Mucosa of stomach (tissue), 1 donor: ENCODE measurements at regions not wholly inside any gene's neighbourhood (a gene's known extent, or its start where the extent isn't known, plus 50 kb on each side); places are given as distances from the start of the nearest gene placed in this dataset.

ENCODE experiments used
- H3K27me3 ChIP-seq: one replicate; pipeline ENCODE4 v1.7.0; 2013; ENCODE audit warnings: mild to moderate bottlenecking, low read length; ENCODE audit not compliant: control insufficient read depth, insufficient read depth
- H3K36me3 ChIP-seq: one replicate; pipeline ENCODE4 v1.7.0; 2013; ENCODE audit warnings: low read length; ENCODE audit not compliant: control insufficient read depth, insufficient read depth
- H3K4me1 ChIP-seq: one replicate; pipeline ENCODE4 v1.7.0; 2013; ENCODE audit warnings: mild to moderate bottlenecking, low read length; ENCODE audit not compliant: control insufficient read depth, insufficient read depth
- H3K4me3 ChIP-seq: one replicate; pipeline ENCODE4 v1.7.0; 2013; ENCODE audit warnings: low read length
- H3K9ac ChIP-seq: one replicate; pipeline ENCODE4 v1.7.0; 2013; ENCODE audit warnings: mild to moderate bottlenecking, low read length, moderate library complexity
- H3K9me3 ChIP-seq: one replicate; pipeline ENCODE4 v1.7.0; 2013; ENCODE audit warnings: mild to moderate bottlenecking, low read length, moderate library complexity; ENCODE audit not compliant: control insufficient read depth
- donor health status: Pancreatic carcinoma.

GRCh38 chr4:3858765-3859388 lies 92.7 kb downstream of the ADRA2C start:
- Histone ChIP-seq H3K9ac (no peak overlapping the region), H3K4me3 (no peak overlapping the region), H3K27me3 (peaks cover 14% of the 10 kb centered on the region), H3K36me3 (no peaks in the 10 kb centered on the region), H3K4me1 (no peaks in the 10 kb centered on the region), H3K9me3 (no peaks in the 10 kb centered on the region)

GRCh38 chr4:3859571-3859970 lies 93.4 kb downstream of the ADRA2C start:
- H3K27me3 ChIP-seq = peaks cover 11% of the 10 kb centered on the region
- H3K36me3 ChIP-seq = no peaks in the 10 kb centered on the region
- H3K4me1 ChIP-seq = no peaks in the 10 kb centered on the region
- H3K9ac ChIP-seq = no peak overlapping the region
- no peak overlapping the region for H3K4me3 ChIP-seq
- no peaks in the 10 kb centered on the region for H3K9me3 ChIP-seq

- peaks cover 9% of the 10 kb centered on the region for H3K27me3 ChIP-seq
- no peaks in the 10 kb centered on the region for H3K36me3 ChIP-seq
- no peak overlapping the region for H3K4me3 ChIP-seq
- H3K9me3 ChIP-seq = no peaks in the 10 kb centered on the region
- H3K4me1 ChIP-seq = no peaks in the 10 kb centered on the region
- no peak overlapping the region for H3K9ac ChIP-seq
Measured at GRCh38 chr4:3860061-3860912, 94.1 kb downstream of the ADRA2C start.

GRCh38 chr4:3860913-3861636 lies 94.9 kb downstream of the ADRA2C start:
- H3K4me3 ChIP-seq = no peak overlapping the region
- H3K36me3 ChIP-seq = no peaks in the 10 kb centered on the region
- peaks cover 6% of the 10 kb centered on the region for H3K27me3 ChIP-seq
- no peaks in the 10 kb centered on the region for H3K4me1 ChIP-seq
- H3K9me3 ChIP-seq = no peaks in the 10 kb centered on the region
- no peak overlapping the region for H3K9ac ChIP-seq

- H3K36me3 ChIP-seq = no peaks in the 10 kb centered on the region
- no peak overlapping the region for H3K4me3 ChIP-seq
- no peaks in the 10 kb centered on the region for H3K9me3 ChIP-seq
- H3K4me1 ChIP-seq = no peaks in the 10 kb centered on the region
- peaks cover 6% of the 10 kb centered on the region for H3K27me3 ChIP-seq
- H3K9ac ChIP-seq = no peak overlapping the region
Measured at GRCh38 chr4:3861720-3862639, 95.8 kb downstream of the ADRA2C start.

- Histone ChIP-seq H3K9ac (no peak overlapping the region), H3K9me3 (no peaks in the 10 kb centered on the region), H3K27me3 (peaks cover 6% of the 10 kb centered on the region), H3K36me3 (no peaks in the 10 kb centered on the region), H3K4me1 (no peaks in the 10 kb centered on the region), H3K4me3 (no peak overlapping the region)
Measured at GRCh38 chr4:3862640-3863420, 96.6 kb downstream of the ADRA2C start.

- no peak overlapping the region for H3K4me3 ChIP-seq
- H3K36me3 ChIP-seq = no peaks in the 10 kb centered on the region
- peaks cover 6% of the 10 kb centered on the region for H3K27me3 ChIP-seq
- no peaks in the 10 kb centered on the region for H3K4me1 ChIP-seq
- H3K9me3 ChIP-seq = no peaks in the 10 kb centered on the region
- no peak overlapping the region for H3K9ac ChIP-seq
Measured at GRCh38 chr4:3863841-3864741, 97.9 kb downstream of the ADRA2C start.

- no peak overlapping the region for H3K4me3 ChIP-seq
- H3K9ac ChIP-seq = no peak overlapping the region
- H3K36me3 ChIP-seq = no peaks in the 10 kb centered on the region
- H3K9me3 ChIP-seq = no peaks in the 10 kb centered on the region
- peaks cover 6% of the 10 kb centered on the region for H3K27me3 ChIP-seq
- H3K4me1 ChIP-seq = no peaks in the 10 kb centered on the region
Measured at GRCh38 chr4:3864742-3865721, 98.8 kb downstream of the ADRA2C start.

GRCh38 chr4:3865986-3866812 lies 100.0 kb downstream of the ADRA2C start:
- H3K4me3 ChIP-seq = no peak overlapping the region
- no peaks in the 10 kb centered on the region for H3K4me1 ChIP-seq
- no peaks in the 10 kb centered on the region for H3K9me3 ChIP-seq
- H3K9ac ChIP-seq = no peak overlapping the region
- H3K36me3 ChIP-seq = no peaks in the 10 kb centered on the region
- H3K27me3 ChIP-seq = peaks cover 11% of the 10 kb centered on the region
